HG03139 (cell line): ENCODE measurements at regions not wholly inside any gene's neighbourhood (a gene's known extent, or its start where the extent isn't known, plus 50 kb on each side); places are given as distances from the start of the nearest gene placed in this dataset.
"Not testable (repeated sequence)": the region's sequence is repeated elsewhere in the genome, so short reads cannot be mapped to it uniquely, and the experiment has no call there.

ENCODE experiments used
- ATAC-seq: cut with Tn5 transposase; IDR thresholded peaks from one replicate; pipeline ENCODE4 v1.9.1; 2021; ENCODE audit not compliant: unreplicated experiment

DNA sequence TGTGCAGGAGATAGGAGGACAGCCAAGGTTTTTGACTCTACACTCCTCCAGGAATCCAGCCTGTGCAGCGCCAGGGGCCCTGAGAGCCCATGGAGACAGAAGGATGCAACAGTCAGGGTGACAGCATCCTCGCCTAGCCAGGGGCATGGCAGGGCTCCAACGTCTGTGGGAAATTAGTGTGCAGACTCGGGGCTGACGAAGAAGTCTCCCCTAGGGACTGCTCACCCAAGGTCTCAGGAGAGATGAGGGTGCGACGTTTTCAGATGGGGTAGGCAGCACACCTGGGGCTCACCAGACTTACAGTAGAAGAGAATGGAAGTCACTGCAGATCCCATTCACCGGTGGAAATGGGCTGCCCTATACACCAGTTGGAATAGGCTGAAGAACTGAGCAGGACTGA lies 241.7 kb downstream of the SETD4 start:
- no peak for ATAC-seq

DNA sequence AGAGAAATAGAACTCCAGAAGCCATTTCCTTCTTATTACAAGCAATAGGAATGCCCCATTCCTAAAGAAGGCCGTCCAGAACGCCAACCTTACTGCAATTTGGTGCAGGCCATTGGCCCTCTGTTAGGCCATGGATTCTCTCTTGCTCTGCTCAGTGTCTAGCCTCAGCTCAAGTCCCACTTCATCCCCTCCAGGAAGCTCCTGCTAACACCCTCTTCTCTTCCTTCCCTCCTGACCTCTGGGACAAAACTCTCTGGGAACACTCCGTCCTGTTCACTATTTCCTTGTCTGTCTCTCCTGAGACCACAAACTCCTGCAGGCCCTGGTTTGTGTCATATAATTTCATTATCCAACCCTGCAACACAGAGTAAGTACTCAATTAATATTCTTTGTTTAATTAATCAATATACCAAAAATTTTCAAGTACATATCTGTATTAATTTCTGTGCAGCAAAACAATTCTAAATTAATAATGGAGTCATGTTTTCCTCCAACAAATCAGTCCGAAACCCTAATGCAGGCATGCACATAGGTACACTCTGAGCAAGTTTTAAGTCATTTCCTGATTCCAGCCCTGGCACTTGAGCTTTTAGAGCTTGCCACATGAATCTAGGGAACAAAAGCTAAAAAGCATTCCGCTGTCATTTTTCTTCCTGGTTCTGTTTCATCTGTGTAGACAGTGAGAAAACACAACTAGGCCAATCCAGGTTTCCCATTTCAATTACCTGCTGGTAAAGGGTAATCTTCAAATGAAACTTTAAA lies 245.3 kb downstream of the SETD4 start:
- no peak for ATAC-seq

DNA sequence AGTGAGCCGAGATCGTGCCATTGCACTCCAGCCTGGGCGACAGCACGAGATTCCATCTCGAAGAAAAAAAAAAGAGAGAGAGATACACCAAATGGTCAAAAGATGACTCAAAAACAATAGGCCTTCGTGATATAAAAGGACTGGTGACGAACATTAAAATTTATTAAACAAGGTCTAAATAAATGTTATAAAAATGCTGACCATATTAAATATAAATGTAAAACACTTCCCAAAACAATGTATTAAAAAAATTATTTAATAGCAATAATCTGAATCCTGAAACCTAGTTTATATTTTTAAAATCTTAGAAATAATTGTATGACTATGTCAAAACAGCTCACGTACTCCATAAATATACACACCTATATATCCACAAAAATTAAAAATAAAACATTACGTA lies 247.6 kb downstream of the SETD4 start:
- ATAC-seq: no peak

DNA sequence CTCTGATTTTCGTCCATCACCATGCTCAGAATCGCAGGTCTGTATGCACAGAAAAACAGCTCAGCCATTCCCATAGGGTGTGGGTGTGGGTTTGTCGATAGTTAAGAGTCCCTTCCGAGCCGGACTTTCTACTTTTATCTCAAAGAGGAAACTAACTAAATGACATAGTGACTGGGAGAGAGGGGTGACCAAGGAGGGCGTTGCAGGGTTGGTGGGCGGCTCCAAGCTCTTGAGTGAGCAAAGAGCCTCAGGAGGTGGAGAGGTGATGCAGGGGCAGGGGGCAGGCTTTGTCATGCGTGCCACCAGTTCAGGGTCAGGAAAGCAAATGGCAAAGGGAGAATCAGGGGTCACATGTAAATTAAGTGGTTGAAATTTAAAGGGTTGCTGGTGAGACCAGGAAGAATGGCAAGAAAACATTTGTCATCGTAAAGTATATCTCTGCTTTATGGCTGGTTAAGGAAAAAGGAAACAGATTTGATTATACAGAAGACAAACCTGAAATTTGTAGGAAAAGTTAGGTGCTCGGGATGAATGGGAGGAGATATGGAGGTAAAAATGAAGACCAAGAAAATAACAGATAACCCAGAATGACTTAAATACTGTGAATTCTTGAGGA lies 249.0 kb downstream of the SETD4 start:
- no peak for ATAC-seq

DNA sequence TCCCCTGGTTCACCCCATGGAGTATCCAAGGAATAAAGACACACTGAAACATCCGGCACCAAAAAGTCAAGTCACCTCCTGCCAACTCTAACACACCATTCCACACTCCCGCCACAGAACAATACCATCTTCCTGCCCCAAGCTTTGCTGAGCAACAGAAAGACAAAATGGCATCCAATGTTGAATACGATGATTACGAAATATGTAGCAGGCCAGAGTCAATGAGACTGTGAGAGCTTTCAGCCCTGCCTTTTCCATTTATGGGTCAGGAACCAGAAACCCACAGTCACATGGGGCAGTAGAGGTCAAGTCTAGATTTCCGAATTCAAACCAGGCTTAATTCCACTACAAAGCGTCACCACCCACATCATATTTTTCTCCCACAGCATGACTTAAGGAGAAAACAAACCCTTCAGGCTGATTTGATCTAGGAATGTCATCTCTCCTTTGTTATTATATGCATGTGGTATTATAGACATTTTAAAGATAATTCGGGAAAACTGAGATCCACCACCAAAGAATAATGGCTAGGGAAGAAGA lies 249.8 kb downstream of the SETD4 start:
- ATAC-seq: no peak

DNA sequence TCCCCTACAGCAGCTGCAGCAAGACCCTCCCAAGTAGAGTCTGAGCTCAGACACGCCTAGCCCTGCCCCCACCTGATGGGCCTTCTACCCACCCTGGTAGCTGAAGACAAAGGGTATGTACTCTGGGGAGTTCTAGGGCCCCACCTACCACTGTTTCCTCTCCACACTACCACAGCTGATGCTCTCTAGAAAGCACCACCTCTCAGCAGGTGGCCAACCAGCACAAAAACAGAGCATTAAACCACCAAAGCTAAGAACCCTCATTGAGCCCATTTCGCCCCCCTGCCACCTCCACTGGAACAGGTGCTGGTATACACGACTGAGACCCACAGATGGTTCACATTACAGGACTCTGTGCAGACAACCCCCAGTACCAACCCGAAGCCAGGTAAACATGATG lies 258.9 kb downstream of the SETD4 start:
- no peak for ATAC-seq

DNA sequence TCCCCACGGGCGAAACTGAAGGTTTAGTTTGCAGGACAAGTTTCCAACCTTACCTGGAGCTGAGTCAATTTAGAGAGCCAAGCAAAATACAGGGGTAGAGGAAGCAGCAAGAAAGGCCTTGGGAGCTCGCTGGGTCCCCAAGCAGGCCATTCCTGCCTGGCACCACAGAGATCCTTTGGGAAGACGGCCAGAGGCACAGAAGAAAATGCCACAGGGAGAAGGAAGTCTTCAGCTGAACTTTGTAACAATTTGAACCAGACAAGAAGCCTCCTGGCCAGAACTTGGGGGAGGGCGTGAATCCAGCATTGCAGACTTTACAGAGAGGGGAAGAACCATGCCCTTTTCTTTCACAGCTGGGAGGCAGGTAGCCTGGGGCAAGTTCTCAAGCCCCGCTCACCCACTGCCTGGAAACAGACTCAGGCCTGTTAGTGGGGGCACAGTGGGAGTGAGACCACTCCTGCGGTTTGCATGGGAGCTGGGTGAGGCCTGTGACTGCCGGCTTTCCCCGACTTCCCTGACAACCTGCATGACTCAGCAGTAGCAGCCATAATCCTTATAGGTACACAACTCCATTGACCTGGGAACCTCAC lies 259.4 kb downstream of the SETD4 start:
- not testable (repeated sequence) for ATAC-seq

DNA sequence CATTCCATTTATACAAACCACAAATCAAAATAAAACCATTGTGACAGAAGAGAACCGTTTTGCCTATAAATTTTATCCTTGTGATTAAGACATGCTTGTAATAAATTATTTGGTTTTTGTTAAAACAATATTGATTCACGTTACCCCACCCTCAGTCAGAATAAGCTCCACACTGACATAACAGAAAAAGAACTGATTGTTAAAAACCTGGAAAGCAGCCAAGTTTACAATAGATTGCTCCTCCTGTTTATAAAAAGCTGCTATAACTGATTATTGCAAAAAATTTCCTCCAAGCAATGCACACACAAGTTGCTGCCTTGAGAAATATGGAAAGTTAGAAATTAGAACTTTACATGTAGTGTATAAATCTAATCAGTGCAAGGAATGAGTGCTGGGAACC lies 263.5 kb downstream of the SETD4 start:
- ATAC-seq: no peak

DNA sequence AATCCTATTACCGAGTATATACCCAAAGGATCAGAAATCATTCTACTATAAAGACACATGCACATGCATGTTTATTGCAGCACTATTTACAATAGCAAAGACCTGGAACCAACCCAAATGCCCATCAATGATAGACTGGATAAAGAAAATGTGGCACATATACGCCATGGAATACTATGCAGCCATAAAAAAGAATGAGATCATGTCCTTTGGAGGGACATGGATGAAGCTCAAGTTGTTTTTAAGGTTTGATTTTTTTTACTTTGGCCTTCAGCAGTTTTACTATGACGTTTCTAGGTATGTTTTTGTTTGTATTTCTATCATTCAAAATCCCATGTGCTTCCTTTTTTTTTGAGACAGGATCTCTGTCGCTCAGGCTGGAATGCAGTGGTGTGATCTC lies 265.8 kb downstream of the SETD4 start:
- ATAC-seq: not testable (repeated sequence)

DNA sequence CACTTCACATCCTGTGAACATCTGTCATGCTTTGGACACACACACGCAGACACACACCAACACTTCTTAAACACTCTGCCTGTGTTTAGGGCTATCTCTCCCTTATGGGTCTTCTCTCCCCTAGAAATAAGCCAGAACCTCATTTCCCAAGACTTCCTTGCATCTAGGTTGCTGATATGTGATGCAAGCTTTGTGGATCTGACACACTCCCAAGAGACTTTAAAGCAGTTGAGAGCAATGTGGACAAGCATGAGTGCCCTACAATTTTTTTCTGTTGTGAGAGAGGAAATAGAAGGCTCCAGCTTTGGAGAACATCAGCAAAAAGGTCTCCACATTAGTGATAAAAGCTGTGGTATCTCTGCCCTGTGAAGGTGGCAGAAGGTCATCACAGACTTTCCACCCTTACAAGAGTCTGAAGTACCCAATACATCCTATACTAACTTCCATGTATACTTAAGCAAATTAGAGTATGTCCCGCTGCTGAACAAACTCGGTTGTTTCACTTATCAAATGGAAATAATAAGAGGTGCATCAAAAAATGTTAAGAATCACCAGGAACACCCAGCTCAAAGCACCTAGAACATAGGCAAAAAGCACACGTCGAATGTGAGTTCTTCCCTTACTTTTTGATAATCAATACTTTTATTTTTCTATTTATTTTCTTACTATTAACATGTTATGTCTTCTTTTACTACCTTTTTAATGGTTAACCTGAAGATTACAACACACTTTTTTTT lies 267.6 kb downstream of the SETD4 start:
- no peak for ATAC-seq

DNA sequence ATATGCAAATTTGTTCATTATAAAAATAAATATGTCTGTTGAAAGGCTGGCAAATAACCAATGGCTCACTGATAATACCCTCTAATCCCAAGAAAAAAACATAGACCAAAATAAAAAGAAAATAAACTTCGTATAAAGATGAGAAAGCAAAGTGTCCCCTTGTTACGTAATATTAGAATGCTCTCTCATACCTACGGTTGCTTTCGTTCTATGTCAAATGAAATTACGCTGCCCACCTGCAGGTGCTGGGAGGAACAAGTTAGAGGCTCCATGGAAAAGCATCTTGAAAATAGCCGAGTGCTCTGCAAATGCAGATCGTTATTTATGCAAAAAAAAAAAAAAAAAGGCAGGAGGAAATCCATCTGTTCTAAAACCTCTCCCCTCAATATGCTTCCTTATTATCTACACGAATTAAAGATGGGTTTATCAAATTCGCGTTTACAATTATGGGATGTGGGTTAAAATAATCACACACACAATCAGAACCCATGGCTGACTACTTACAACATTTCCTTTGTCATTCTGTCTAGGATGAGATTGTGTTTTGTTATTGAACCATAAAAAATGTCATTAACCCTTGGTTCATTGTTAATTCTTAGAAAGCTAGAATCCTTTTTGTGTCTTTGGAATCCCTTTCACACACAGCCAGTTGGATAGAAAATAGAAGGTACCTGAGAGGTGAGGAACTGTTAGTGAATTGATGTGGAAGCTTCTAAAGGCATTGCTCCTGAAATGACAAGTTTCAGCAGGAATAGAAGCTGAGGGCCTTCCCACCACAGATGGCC lies 268.6 kb downstream of the SETD4 start:
- no peak for ATAC-seq

DNA sequence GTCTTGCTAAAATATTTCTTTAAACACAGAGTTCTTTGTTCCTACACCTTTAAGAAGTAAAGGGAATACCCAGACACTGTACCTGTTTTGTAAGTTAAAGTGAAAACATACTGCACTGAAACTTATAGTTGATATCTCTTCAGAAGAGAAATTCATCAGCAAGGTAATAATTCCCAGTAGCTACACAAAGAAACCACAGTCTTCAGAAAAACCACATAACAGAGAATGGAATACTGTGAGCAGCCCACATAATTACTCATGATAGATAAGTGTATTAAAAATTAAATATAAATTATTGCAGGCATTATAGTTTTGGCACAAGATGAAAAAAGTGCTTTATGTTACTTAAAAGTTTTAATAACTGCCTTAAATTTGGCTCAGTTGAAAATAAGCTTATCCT lies 276.6 kb downstream of the SETD4 start:
- ATAC-seq: no peak

DNA sequence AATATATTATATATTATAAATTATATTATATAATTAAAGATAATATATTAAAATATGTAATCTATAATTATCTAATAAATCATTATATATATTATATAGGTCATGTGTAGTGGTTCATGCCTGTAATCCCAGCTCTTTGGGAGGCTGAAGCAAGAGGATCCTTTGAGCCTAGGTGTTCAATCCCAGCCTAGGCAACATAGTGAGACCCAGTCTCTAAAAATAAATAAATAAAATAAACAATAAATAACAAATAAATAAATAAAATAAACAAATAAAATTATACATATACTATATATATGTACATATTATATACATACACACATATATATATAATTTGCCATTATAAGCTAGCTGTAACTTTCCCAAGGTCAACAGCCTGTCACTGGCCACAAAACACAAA lies 277.7 kb downstream of the SETD4 start:
- no peak for ATAC-seq

DNA sequence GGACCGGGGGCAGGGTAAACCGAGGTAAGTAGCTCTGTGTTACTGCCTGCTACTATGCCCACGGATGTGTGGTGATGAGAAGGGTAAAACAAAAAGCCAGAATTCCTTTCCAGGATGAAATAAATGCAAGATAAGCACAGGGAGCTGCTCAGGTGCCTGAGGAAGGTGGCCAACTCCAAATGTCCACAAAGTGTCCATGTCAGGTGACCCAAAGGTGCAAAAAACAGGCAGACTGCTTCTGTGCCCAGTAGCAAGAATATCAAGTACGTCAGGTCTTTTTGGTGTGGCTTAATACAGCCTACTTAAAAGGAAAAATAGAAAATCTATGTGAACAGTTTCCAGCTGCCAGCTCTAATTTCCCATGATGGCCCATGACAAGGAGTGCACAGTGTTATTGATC lies 279.3 kb downstream of the SETD4 start:
- ATAC-seq: no peak

DNA sequence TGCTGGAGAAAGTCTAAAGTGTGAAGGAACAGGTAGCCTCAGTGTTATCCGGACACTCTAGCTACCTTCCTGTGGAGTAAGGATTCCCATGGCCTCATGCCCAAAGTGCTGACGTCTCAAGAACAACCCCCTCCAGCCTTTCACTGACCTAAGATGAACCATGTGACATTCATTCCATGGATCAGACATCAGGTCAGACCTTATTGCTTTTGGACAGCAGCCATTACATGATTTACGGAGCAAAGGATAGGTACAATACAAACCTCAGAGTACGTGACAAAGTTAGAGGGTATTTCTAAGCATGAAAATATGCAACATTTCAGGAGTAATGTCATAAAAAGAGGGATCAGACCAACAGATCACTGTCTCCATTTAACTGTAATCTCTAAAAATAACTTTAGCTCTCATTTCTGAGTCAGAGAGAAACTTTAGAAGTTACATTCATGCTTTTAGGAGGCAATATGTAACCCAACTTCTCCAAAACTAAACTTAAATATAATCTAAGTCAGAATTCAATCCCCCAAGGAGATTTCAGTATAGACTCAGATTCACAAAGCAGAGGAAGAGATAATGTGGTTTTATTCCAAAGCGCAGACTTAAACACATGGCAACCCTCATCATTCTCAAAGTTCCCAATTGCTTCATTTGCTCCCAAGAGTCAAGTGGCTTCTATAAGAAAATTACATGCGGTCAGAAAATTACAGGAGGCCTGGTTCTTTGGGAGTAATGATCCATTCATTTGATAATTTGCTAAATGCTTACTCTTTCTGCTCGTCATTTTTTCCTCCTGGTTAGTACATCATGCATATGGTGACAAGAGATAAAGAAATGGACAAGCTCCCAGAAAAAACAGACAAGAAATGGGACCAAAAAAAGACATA lies 280.4 kb downstream of the SETD4 start:
- no peak for ATAC-seq

DNA sequence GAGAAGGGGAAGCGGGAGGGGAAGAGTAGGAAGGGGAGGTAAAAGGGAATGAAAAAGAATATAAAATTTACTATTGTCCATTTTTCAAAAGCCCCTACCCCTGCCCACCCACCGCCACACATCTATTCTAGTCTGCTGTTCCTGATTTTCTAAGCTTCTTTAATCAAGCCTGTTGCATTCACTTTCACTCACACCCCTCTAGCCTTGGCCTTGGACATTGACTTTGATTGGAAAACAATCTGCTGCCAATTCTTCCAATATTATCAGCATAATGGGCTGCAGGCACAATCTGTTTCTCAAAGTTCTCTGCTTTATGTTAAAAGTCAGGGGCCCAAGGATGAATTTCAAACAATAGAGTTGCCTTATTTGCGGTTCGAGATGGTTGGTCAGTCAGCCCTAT lies 281.2 kb downstream of the SETD4 start:
- no peak for ATAC-seq

DNA sequence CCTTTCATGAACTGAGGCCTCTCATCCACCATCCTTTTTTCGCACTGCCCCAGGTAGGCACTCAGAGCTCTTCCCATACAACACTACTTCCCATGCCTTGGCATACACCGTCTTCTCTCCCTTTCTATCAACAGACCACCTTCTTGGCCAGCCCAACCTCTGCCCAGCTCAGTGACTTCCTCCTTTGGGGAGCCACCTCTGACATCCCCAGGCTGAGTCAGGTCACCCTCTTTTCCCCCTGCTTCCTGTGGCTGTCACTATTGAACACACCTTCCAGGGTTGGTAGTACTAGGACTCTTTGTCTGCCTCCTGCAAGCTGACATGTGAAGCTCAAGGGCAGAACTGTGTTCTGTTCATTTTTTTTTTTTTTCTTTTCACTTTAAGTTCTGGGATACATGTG lies 283.2 kb downstream of the SETD4 start:
- ATAC-seq: no peak

DNA sequence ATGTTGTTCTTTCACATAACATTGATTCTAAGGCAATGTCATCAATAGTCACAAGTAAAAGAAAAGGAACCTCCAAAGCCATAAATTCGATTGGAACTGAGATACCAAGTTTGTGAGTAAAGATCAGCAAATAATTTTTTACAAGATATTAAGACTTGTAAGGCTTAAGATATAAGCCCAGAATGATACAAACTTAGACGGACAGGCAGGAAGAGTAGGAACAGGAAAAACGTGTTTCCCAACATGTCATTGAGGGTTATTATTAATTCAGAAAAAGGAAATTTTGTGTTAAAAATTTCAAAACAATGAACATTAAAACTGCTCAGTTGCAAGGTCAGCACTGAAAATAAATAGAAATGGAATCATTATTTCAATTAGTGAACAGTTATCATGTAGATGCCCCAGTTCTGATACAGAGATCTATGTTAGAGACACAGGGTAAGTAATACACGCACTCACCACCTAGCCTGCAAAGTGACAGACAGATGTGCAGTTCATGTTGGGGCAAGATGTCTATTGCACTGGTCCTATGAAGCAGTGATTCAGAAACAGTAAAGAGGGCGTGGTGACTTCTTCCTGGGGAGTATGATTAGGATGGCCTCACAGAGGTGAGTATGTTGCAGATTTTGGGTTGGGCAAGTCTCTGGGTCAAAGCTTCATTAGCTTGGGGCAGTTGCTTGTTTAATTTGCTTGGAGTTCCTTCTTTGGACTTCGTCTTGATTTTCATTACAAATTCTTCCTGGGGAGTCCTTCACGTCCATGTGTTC lies 284.4 kb downstream of the SETD4 start:
- ATAC-seq: no peak
